K562 (cell line): ENCODE measurements at regions not wholly inside any gene's neighbourhood (a gene's known extent, or its start where the extent isn't known, plus 50 kb on each side); places are given as distances from the start of the nearest gene placed in this dataset.

Source experiments
- ATAC-seq: fragments of 200-7000 bp; cut with Tn5 transposase; 3 replicates; pipeline ENCODE4 v1.9.1; 2020; ENCODE audit warnings: moderate library complexity
- BruUV-seq: library from RNA; stranded (reverse); fragments of 400-500 nt; replicated peaks from 2 replicates; lab custom pipeline; 2021; lab: Mats Ljungman, UMichigan
- CTCF ChIA-PET: fragments of 300-600 bp; formaldehyde crosslinking; extraction: SDS; loops from one replicate; lab custom pipeline; 2021; ENCODE audit warnings: low intra/inter-chr PET ratio; lab: Yijun Ruan, JAX
- POLR2A ChIA-PET: fragments of 300-600, 350-650 bp; sonication (Branson Sonifier 250); formaldehyde crosslinking; extraction: SDS; loops from one replicate; lab custom pipeline; 2021; ENCODE audit warnings: antibody characterized with exemption, inconsistent platforms; lab: Yijun Ruan, JAX
- DNase-seq, 4 experiments: peaks; one replicate each; pipeline versions ENCODE4 v3.0.0 to v3.0.0-alpha.2; 2011 to 2018; ENCODE audit warnings: low spot score in 3 of 4, mixed read lengths in 3 of 4; ENCODE audit errors: extremely low read depth in 1 of 4
- FAIRE-seq: peaks from 2 replicates; lab custom pipeline; 2011; peaks lifted over from hg19 to GRCh38; lab: Jason Lieb, UNC
- H2AFZ ChIP-seq: 2 replicates; pipeline ENCODE4 v1.6.0; 2011; ENCODE audit warnings: low read depth, low read length, control low read depth, inconsistent platforms
- H3K27ac ChIP-seq: fragments of 200-600 bp; 3 replicates; pipeline ENCODE4 v1.8.0; 2011; ENCODE audit warnings: low read depth, mild to moderate bottlenecking, control low read depth, inconsistent platforms, low read length, moderate library complexity, mixed read lengths; ENCODE audit errors: extremely low read depth
- H3K27me3 ChIP-seq, 2 experiments: fragments of 300-600 bp in 1 of 2; 2 replicates in 1 of 2; 3 replicates in 1 of 2; pipeline versions ENCODE4 v1.6.0 to v1.8.0; 2011; ENCODE audit warnings: inconsistent platforms in 2 of 2, low read length in 2 of 2, mild to moderate bottlenecking in 1 of 2, mixed read lengths in 1 of 2, moderate library complexity in 1 of 2; ENCODE audit not compliant: control insufficient read depth in 2 of 2, insufficient read depth in 2 of 2
- H3K36me3 ChIP-seq: fragments of 300-600 bp; 3 replicates; pipeline ENCODE4 v1.8.0; 2011; ENCODE audit warnings: mild to moderate bottlenecking, low read length, inconsistent platforms; ENCODE audit not compliant: control insufficient read depth, insufficient read depth
- H3K4me1 ChIP-seq, 2 experiments: fragments of 200-600 bp in 1 of 2; replicated peaks in 1 of 2; 2 replicates in 1 of 2; 3 replicates in 1 of 2; pipeline versions ENCODE4 v1.5.1 to v1.8.0; 2011; ENCODE audit warnings: inconsistent platforms in 2 of 2, low read length in 2 of 2, mild to moderate bottlenecking in 1 of 2, mixed read lengths in 1 of 2, moderate library complexity in 1 of 2; ENCODE audit not compliant: control insufficient read depth in 2 of 2, insufficient read depth in 2 of 2
- H3K4me2 ChIP-seq: 2 replicates; pipeline ENCODE4 v1.6.1; 2011; ENCODE audit warnings: low read length, control low read depth, inconsistent platforms, mixed read lengths; ENCODE audit not compliant: insufficient read depth
- H3K4me3 ChIP-seq: fragments of 200-600 bp; sonication (generic), shearing (Covaris generic); 2 replicates; pipeline ENCODE4 v1.5.1; 2016; ENCODE audit warnings: control low read depth, inconsistent platforms
- H3K79me2 ChIP-seq: fragments of 200-600 bp; 3 replicates; pipeline ENCODE4 v1.8.0; 2011; ENCODE audit warnings: low read length, inconsistent platforms; ENCODE audit not compliant: control insufficient read depth, insufficient read depth
- H3K9ac ChIP-seq, 2 experiments: 2 replicates each; pipeline versions ENCODE4 v1.6.0 to v1.6.1; 2011; ENCODE audit warnings: low read depth in 2 of 2, low read length in 2 of 2, control low read depth in 1 of 2, inconsistent platforms in 1 of 2, mild to moderate bottlenecking in 1 of 2, mixed read lengths in 1 of 2; ENCODE audit not compliant: insufficient read depth in 1 of 2
- H3K9me1 ChIP-seq: one replicate; pipeline ENCODE4 v1.6.0; 2011; ENCODE audit warnings: inconsistent platforms, mild to moderate bottlenecking, low read length, moderate library complexity; ENCODE audit not compliant: control insufficient read depth, insufficient read depth
- H3K9me3 ChIP-seq: replicated peaks from 2 replicates; pipeline ENCODE4 v1.5.1; 2011; ENCODE audit warnings: low read depth, low read length, inconsistent platforms; ENCODE audit not compliant: control insufficient read depth, insufficient read depth
- H4K20me1 ChIP-seq: replicated peaks from 2 replicates; pipeline ENCODE4 v1.6.1; 2011; ENCODE audit warnings: low read length, inconsistent platforms, mixed read lengths; ENCODE audit not compliant: control insufficient read depth, insufficient read depth
- C11orf30 ChIP-seq: fragments of 450-650 bp; IDR thresholded peaks from 2 replicates; pipeline ENCODE4 v1.6.1; 2016; ENCODE audit warnings: low read depth, mild to moderate bottlenecking
- EGR1 ChIP-seq: fragments of 450-650 bp; conservative IDR thresholded peaks from 2 replicates; pipeline ENCODE4 v1.6.1; 2017; ENCODE audit warnings: mild to moderate bottlenecking
- KDM2B ChIP-seq: fragments of 250-450 bp; sonication (Bioruptor Pico); IDR thresholded peaks from 2 replicates; pipeline ENCODE4 v1.8.0; 2021; ENCODE audit warnings: mild to moderate bottlenecking, moderate library complexity
- KDM5B ChIP-seq: fragments of 200-600 bp; sonication (generic); IDR thresholded peaks from 2 replicates; pipeline ENCODE4 v1.6.1; 2012; ENCODE audit warnings: low read depth, mild to moderate bottlenecking, moderate library complexity, low read length, control low read depth, inconsistent platforms; ENCODE audit not compliant: insufficient replicate concordance
- KLF10 ChIP-seq: fragments of 250-450 bp; sonication (Bioruptor Pico); IDR thresholded peaks from 2 replicates; pipeline ENCODE4 v1.6.1; 2021; ENCODE audit warnings: matching md5 sums
- NR4A1 ChIP-seq, 2 experiments: fragments of 250-450 bp in 1 of 2; fragments of 450-650 bp in 1 of 2; sonication (Bioruptor Pico) in 1 of 2; IDR thresholded peaks; 2 replicates each; pipeline versions ENCODE4 v1.4.0 to v1.6.1; 2016 to 2020; ENCODE audit warnings: mild to moderate bottlenecking in 2 of 2, missing compliant biosample characterization in 1 of 2, missing genetic modification characterization in 1 of 2, moderate library complexity in 1 of 2
- POLR3G ChIP-seq: IDR thresholded peaks from 2 replicates; pipeline ENCODE4 v1.6.1; 2011; ENCODE audit not compliant: insufficient read length, insufficient replicate concordance; ENCODE audit errors: extremely low read depth
- POU5F1 ChIP-seq: fragments of 150-350 bp; IDR thresholded peaks from 2 replicates; pipeline ENCODE4 v1.6.1; 2014; ENCODE audit warnings: borderline replicate concordance, low read length, low read depth, mild to moderate bottlenecking; ENCODE audit not compliant: partially characterized antibody
- SREBF2 ChIP-seq: sonication (generic); formaldehyde crosslinking; IDR thresholded peaks from 2 replicates; pipeline ENCODE4 v1.4.0; 2020; ENCODE audit warnings: mild to moderate bottlenecking, missing genetic modification reagents
- TRIM25 ChIP-seq: fragments of 450-650 bp; IDR thresholded peaks from 2 replicates; pipeline ENCODE4 v1.7.0; 2016; ENCODE audit warnings: borderline replicate concordance
- ZKSCAN8 ChIP-seq: fragments of 200-800 bp; sonication (Bioruptor generic); IDR thresholded peaks from 2 replicates; pipeline ENCODE4 v1.6.1; 2016; ENCODE audit warnings: missing genetic modification characterization, missing compliant biosample characterization
- ZNF23 ChIP-seq: fragments of 250-450 bp; sonication (Bioruptor Pico); IDR thresholded peaks from 2 replicates; pipeline ENCODE4 v1.4.0; 2020; ENCODE audit warnings: mild to moderate bottlenecking
- ZNF830 ChIP-seq: fragments of 250-450 bp; sonication (Bioruptor Pico); IDR thresholded peaks from 2 replicates; pipeline ENCODE4 v1.5.0; 2021; ENCODE audit warnings: mild to moderate bottlenecking
- WGBS: fragments of 100-300 bp; shearing (Covaris generic); methylation state at CpG from one replicate; pipeline ENCODE4 v1.1.6; 2016; ENCODE audit warnings: low coverage, mixed read lengths; ENCODE audit not compliant: insufficient coverage; ENCODE audit errors: missing lambda C conversion rate; 5-methylcytosine and 5-hydroxymethylcytosine counted together
- in situ Hi-C: fragments of 300-500 bp; cut with MboI; formaldehyde crosslinking; loops from 4 replicates; pipeline ENCODE4 v1.15.0; 2018; ENCODE audit warnings: inconsistent platforms, mixed read lengths
- intact Hi-C: fragments of 100-400 bp; cut with micrococcal nuclease; formaldehyde crosslinking; loops from 2 replicates; pipeline ENCODE4 v1.14.2; 2022

- CTCF ChIA-PET: no interaction called here
- BruUV-seq: no TSS peak
- intact Hi-C loops: no loop called here
- Histone ChIP-seq H3K4me1 (peaks cover 0 to 6% of the 10 kb centered on the region in 2 experiments; a peak in 1 of 5 replicates), H2AFZ (no peak overlapping the region), H3K27me3 (peaks cover 26 to 61% of the 10 kb centered on the region in 2 experiments), H3K4me3 (no peak overlapping the region), H3K9me1 (no peaks in the 10 kb centered on the region), H3K27ac (no peak overlapping the region), H4K20me1 (peaks cover 8% of the 10 kb centered on the region; the same call in 1 of the 2 replicates), H3K9ac (no peak overlapping the region), H3K79me2 (no peaks in the 10 kb centered on the region), H3K36me3 (no peaks in the 10 kb centered on the region), H3K9me3 (no peaks in the 10 kb centered on the region), H3K4me2 (no peak overlapping the region)
- FAIRE-seq (no peak), ATAC-seq (no peak), DNase-seq (no peak)
- POLR2A ChIA-PET: no interaction called here
- 1% methylated on average over 6 of the region's 6 CpGs for WGBS
- in situ Hi-C loops: no loop called here
- TF ChIP-seq POU5F1 (no peak), TRIM25 (no peak), KDM5B (no peak), NR4A1 (CRISPR knock-in tag; IDR thresholded peaks at IDR 0.05) (no peak), NR4A1 (tag; IDR thresholded peaks at IDR 0.05) (no peak), ZKSCAN8 (CRISPR knock-in tag) (no peak), KLF10 (CRISPR knock-in tag) (no peak), ZNF830 (CRISPR knock-in tag) (no peak), SREBF2 (CRISPR knock-in tag) (no peak), KDM2B (CRISPR knock-in tag) (no peak), C11orf30 (no peak), ZNF23 (no peak), EGR1 (no peak), POLR3G (no peak)
These were observed 307.5 kb upstream of the SHH start for GRCh38 chr7:156119771-156120170.
